Mammary epithelial cell (primary cell): ENCODE measurements at regions not wholly inside any gene's neighbourhood (a gene's known extent, or its start where the extent isn't known, plus 50 kb on each side); places are given as distances from the start of the nearest gene placed in this dataset.

Experiments
- CTCF ChIP-seq, 2 donors: IDR thresholded peaks in 1 of 2; conservative IDR thresholded peaks in 1 of 2; 2 replicates each; pipeline ENCODE4 v1.5.1; 2011 to 2012; ENCODE audit warnings: inconsistent platforms in 2 of 2, low read length in 2 of 2, mild to moderate bottlenecking in 2 of 2, control low read depth in 1 of 2, low read depth in 1 of 2; ENCODE audit not compliant: insufficient read depth in 1 of 2; ENCODE audit errors: extremely low read depth in 1 of 2
- EZH2 ChIP-seq: IDR thresholded peaks from 2 replicates; pipeline ENCODE4 v1.6.1; 2012; ENCODE audit warnings: low read length, inconsistent platforms, borderline replicate concordance

GRCh38 chr16:85306071-85306792 is 194.0 kb upstream of the CIBAR2 start:
- TF ChIP-seq CTCF (conservative IDR thresholded peaks at IDR 0.05 in 1 of 2, IDR thresholded peaks at IDR 0.05 in 1 of 2; ENCODE audit: extremely low read depth in 1 of 2, insufficient read depth in 1 of 2, low read depth in 1 of 2, low read length in 2 of 2) (no peak), EZH2 (no peak)
